DND-41 (cell line): ENCODE measurements at regions not wholly inside any gene's neighbourhood (a gene's known extent, or its start where the extent isn't known, plus 50 kb on each side); places are given as distances from the start of the nearest gene placed in this dataset.

Experiments
- CTCF ChIP-seq: IDR thresholded peaks from 2 replicates; pipeline ENCODE4 v1.5.1; 2012; ENCODE audit warnings: borderline replicate concordance, low read length, moderate library complexity, mild to moderate bottlenecking; ENCODE audit not compliant: poor library complexity, severe bottlenecking; ENCODE audit errors: extremely low read depth
- EZH2 ChIP-seq: IDR thresholded peaks from 3 replicates; pipeline ENCODE4 v1.6.1; 2012; ENCODE audit warnings: borderline replicate concordance, low read depth, mild to moderate bottlenecking, moderate library complexity, low read length, inconsistent platforms; ENCODE audit not compliant: severe bottlenecking

- TF ChIP-seq CTCF (no peak), EZH2 (no peak)
Observed at GRCh38 chr17:70879401-70879800, 710.1 kb downstream of the KCNJ2 start.
